ENCODE measurements at regions not wholly inside any gene's neighbourhood (a gene's known extent, or its start where the extent isn't known, plus 50 kb on each side); places are given as distances from the start of the nearest gene placed in this dataset.

DNA sequence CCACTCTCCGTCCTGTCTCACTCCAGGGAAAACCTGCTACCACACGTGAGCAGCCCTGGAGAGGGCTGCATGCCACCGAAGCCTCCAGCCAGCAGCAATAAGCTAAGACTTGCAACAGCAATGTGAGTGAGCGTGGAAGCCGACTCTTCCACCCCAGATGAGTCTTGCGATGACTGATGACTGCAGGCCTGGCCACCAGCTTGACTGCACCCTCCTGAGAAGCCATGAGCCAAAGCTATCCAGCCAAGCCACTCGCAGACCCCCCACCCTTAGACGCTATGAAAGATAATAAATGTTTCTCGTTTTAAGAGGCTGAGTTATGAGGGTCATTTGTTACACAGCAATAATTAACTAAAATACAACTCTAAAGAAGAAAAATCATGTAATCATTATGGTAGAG is 118.6 kb upstream of the GALNT2 start:
- H3K4me1 ChIP-seq, result no peaks in the 10 kb centered on the region
- H3K4me2 ChIP-seq, result no peak overlapping the region
- H3K27ac ChIP-seq, result no peak overlapping the region
- no peak for TF ChIP-seq CHD4 (IDR thresholded peaks at IDR 0.05; ENCODE audit: borderline replicate concordance)
- no peak for TF ChIP-seq RCOR1 (IDR thresholded peaks at IDR 0.05; ENCODE audit: low read depth, low read length)
- no peak for TF ChIP-seq POLR2A (IDR thresholded peaks at IDR 0.05; ENCODE audit: low read length)
- TF ChIP-seq ZFP36 (IDR thresholded peaks at IDR 0.05; ENCODE audit: borderline replicate concordance, partially characterized antibody), result no peak
- TF ChIP-seq MAX (IDR thresholded peaks at IDR 0.05), result no peak
- POLR2A ChIA-PET, result no interaction called here
- WGBS (ENCODE audit: missing lambda C conversion rate), result 45% methylated on average over 9 of the region's 9 CpGs
- CTCF ChIA-PET, result no interaction called here
- DNase-seq (ENCODE audit: low read depth in 1 of 2, low spot score in 1 of 2) (no peak), FAIRE-seq (no peak), ATAC-seq (no peak)
- no peak overlapping the region for H3K4me3 ChIP-seq
- no peaks in the 10 kb centered on the region for H3K9me3 ChIP-seq

DNA sequence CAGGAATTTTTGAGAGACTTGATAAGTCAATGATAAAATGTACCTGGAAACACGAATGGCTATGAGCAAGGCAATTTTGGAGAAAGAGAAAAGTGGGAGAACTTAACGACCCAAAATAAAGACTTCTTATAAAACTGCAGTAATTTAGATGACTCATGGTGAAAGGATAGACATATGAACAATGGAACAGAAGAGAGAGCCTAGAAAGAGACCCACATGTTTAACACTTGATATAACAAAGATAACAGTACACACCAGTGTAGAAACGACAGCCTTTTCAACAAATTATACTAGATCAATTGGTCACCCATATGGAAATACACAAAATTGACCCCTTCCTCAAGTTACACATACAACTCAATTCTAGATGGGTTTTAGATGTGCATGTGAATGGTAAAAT is 117.5 kb upstream of the GALNT2 start:
- Histone ChIP-seq H3K27ac (no peak overlapping the region), H3K4me2 (no peak overlapping the region), H3K4me1 (no peaks in the 10 kb centered on the region), H3K9me3 (no peaks in the 10 kb centered on the region), H3K4me3 (no peak overlapping the region)
- CTCF ChIA-PET, result no interaction called here
- POLR2A ChIA-PET, result no interaction called here
- no peak for DNase-seq (ENCODE audit: low read depth in 1 of 2, low spot score in 1 of 2)
- TF ChIP-seq HES2 (IDR thresholded peaks at IDR 0.05) (no peak), HEYL (CRISPR knock-in tag; IDR thresholded peaks at IDR 0.05) (no peak), ZC3H11A (IDR thresholded peaks at IDR 0.05) (no peak), HOXA7 (CRISPR knock-in tag; IDR thresholded peaks at IDR 0.05) (no peak), CHD2 (IDR thresholded peaks at IDR 0.05; ENCODE audit: low read length, partially characterized antibody) (no peak), MAX (IDR thresholded peaks at IDR 0.05) (no peak), MAFK (IDR thresholded peaks at IDR 0.05; ENCODE audit: partially characterized antibody) (no peak), EP300 (IDR thresholded peaks at IDR 0.05) (no peak), KDM1A (IDR thresholded peaks at IDR 0.05; ENCODE audit: low read depth) (no peak), KDM5A (IDR thresholded peaks at IDR 0.05) (no peak), FOXS1 (CRISPR knock-in tag; IDR thresholded peaks at IDR 0.05) (no peak), NR3C1 (IDR thresholded peaks at IDR 0.05) (no peak), RNF2 (IDR thresholded peaks at IDR 0.05; ENCODE audit: borderline replicate concordance, low read depth) (no peak), CBX2 (IDR thresholded peaks at IDR 0.05; ENCODE audit: borderline replicate concordance, low read depth) (no peak), MAZ (IDR thresholded peaks at IDR 0.05; ENCODE audit: borderline replicate concordance, low read depth, low read length) (no peak), GATA3 (IDR thresholded peaks at IDR 0.05; ENCODE audit: borderline replicate concordance) (no peak), SMC3 (IDR thresholded peaks at IDR 0.05) (no peak), MYC (IDR thresholded peaks at IDR 0.05; ENCODE audit: borderline replicate concordance, low read length) (no peak)
- TF ChIP-seq, protein P1, sequence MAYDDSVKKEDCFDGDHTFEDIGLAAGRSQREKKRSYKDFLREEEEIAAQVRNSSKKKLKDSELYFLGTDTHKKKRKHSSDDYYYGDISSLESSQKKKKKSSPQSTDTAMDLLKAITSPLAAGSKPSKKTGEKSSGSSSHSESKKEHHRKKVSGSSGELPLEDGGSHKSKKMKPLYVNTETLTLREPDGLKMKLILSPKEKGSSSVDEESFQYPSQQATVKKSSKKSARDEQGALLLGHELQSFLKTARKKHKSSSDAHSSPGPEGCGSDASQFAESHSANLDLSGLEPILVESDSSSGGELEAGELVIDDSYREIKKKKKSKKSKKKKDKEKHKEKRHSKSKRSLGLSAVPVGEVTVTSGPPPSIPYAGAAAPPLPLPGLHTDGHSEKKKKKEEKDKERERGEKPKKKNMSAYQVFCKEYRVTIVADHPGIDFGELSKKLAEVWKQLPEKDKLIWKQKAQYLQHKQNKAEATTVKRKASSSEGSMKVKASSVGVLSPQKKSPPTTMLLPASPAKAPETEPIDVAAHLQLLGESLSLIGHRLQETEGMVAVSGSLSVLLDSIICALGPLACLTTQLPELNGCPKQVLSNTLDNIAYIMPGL (CRISPR knock-in tag; IDR thresholded peaks at IDR 0.05; ENCODE audit: borderline replicate concordance), result no peak
- no peak for ATAC-seq
- 16% methylated on average over 3 of the region's 3 CpGs for WGBS (ENCODE audit: missing lambda C conversion rate)
- no peak for FAIRE-seq

GRCh38 chr1:229950020-229950419 is 117.0 kb upstream of the GALNT2 start:
- Histone ChIP-seq H3K4me1 (no peaks in the 10 kb centered on the region), H3K27ac (no peak overlapping the region), H3K4me3 (no peak overlapping the region), H3K9me3 (no peaks in the 10 kb centered on the region), H3K4me2 (no peak overlapping the region)
- FAIRE-seq (no peak), DNase-seq (ENCODE audit: low read depth in 1 of 2, low spot score in 1 of 2) (no peak), ATAC-seq (no peak)
- CTCF ChIA-PET, result no interaction called here
- 55% methylated on average over 5 of the region's 5 CpGs for WGBS (ENCODE audit: missing lambda C conversion rate)
- POLR2A ChIA-PET, result no interaction called here
- no peak for TF ChIP-seq HES2 (IDR thresholded peaks at IDR 0.05)
- TF ChIP-seq RARB (CRISPR knock-in tag; IDR thresholded peaks at IDR 0.05), result no peak
- TF ChIP-seq MYC (IDR thresholded peaks at IDR 0.05; ENCODE audit: borderline replicate concordance, low read length), result no peak
- TF ChIP-seq BHLHE40 (IDR thresholded peaks at IDR 0.05; ENCODE audit: low read depth, low read length), result no peak
- TF ChIP-seq PHF8 (IDR thresholded peaks at IDR 0.05; ENCODE audit: borderline replicate concordance, low read depth), result no peak
- TF ChIP-seq EHF (CRISPR knock-in tag; IDR thresholded peaks at IDR 0.05), result no peak
- TF ChIP-seq POLR2A (IDR thresholded peaks at IDR 0.05; ENCODE audit: low read length), result no peak
- TF ChIP-seq, protein P2, sequence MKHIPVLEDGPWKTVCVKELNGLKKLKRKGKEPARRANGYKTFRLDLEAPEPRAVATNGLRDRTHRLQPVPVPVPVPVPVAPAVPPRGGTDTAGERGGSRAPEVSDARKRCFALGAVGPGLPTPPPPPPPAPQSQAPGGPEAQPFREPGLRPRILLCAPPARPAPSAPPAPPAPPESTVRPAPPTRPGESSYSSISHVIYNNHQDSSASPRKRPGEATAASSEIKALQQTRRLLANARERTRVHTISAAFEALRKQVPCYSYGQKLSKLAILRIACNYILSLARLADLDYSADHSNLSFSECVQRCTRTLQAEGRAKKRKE (CRISPR knock-in tag; IDR thresholded peaks at IDR 0.05; ENCODE audit: low read depth), result no peak
- no peak for TF ChIP-seq ZC3H11A (IDR thresholded peaks at IDR 0.05)
- TF ChIP-seq KDM1A (IDR thresholded peaks at IDR 0.05; ENCODE audit: low read depth), result no peak
- TF ChIP-seq CHD2 (IDR thresholded peaks at IDR 0.05; ENCODE audit: low read length, partially characterized antibody), result no peak
- TF ChIP-seq SMC3 (IDR thresholded peaks at IDR 0.05), result no peak
- TF ChIP-seq HDAC2 (IDR thresholded peaks at IDR 0.05), result no peak
- no peak for TF ChIP-seq NFE2L2 (conservative IDR thresholded peaks at IDR 0.05; ENCODE audit: low read length)
- TF ChIP-seq FOXS1 (CRISPR knock-in tag; IDR thresholded peaks at IDR 0.05), result no peak
